Neural progenitor cell (in vitro differentiated cells): ENCODE measurements at regions not wholly inside any gene's neighbourhood (a gene's known extent, or its start where the extent isn't known, plus 50 kb on each side); places are given as distances from the start of the nearest gene placed in this dataset.

Source experiments
- EZH2 ChIP-seq: fragments of 200-600 bp; sonication (generic); IDR thresholded peaks from 2 replicates; pipeline ENCODE4 v1.6.1; 2017; ENCODE audit warnings: antibody characterized with exemption, mild to moderate bottlenecking, moderate library complexity
- EZH2phosphoT487 ChIP-seq: fragments of 200-600 bp; sonication (generic); IDR thresholded peaks from 2 replicates; pipeline ENCODE4 v1.6.1; 2017; ENCODE audit warnings: antibody characterized with exemption
- TF ChIP-seq, protein P1 (sequence below): fragments of 200-600 bp; sonication (generic); IDR thresholded peaks from 2 replicates; pipeline ENCODE4 v1.5.1; 2017; ENCODE audit warnings: antibody characterized with exemption, mild to moderate bottlenecking

DNA sequence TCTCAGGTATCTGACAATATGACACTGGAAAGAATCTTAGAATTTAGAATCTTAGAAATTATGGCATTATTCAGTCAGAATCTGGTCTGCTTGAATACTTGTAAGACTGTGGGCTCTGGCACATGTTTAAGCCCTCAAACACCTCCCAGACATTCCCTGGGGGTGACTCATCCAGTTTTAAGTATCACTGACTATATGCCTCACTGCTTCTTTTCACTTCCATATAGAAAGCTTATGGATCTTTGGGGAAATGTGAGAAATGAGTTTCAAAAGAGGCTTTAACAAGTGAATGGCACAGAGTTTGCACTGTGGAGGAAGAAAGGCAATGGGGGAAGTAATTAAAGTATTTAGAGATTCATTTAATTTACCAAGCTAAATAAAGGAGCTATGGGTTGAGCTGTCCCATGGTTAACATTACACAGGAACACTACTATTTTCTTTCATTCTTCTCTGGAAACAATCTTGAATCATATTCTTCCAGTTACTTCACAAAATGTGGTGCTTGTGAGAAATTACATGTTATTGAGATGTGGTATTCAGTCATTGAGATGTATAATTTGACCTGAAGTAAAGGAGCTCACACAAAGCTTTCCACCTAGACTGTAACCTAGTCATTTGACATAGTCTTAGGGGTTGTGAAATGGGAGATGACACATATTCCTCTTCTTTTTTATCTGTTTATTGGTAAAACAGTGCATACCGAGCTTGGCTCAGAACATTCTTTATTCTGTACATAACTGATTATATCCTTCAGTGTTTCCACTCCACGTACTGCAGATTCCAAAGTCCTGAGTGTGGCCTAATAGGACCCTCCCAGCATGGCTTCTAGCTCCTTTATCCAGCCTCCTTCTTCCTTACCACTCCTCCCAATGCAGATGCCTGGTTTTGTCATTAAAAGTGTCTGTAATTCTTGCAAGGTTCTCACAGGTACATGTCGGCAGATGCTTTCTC, 544.6 kb upstream of the NECTIN3 start:
- no peak for TF ChIP-seq EZH2
- TF ChIP-seq, protein P1, sequence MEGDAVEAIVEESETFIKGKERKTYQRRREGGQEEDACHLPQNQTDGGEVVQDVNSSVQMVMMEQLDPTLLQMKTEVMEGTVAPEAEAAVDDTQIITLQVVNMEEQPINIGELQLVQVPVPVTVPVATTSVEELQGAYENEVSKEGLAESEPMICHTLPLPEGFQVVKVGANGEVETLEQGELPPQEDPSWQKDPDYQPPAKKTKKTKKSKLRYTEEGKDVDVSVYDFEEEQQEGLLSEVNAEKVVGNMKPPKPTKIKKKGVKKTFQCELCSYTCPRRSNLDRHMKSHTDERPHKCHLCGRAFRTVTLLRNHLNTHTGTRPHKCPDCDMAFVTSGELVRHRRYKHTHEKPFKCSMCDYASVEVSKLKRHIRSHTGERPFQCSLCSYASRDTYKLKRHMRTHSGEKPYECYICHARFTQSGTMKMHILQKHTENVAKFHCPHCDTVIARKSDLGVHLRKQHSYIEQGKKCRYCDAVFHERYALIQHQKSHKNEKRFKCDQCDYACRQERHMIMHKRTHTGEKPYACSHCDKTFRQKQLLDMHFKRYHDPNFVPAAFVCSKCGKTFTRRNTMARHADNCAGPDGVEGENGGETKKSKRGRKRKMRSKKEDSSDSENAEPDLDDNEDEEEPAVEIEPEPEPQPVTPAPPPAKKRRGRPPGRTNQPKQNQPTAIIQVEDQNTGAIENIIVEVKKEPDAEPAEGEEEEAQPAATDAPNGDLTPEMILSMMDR: no peak
- no peak for TF ChIP-seq EZH2phosphoT487
